ENCODE measurements at regions not wholly inside any gene's neighbourhood (a gene's known extent, or its start where the extent isn't known, plus 50 kb on each side); places are given as distances from the start of the nearest gene placed in this dataset.
"Not testable (repeated sequence)": the region's sequence is repeated elsewhere in the genome, so short reads cannot be mapped to it uniquely, and the experiment has no call there.

DNA sequence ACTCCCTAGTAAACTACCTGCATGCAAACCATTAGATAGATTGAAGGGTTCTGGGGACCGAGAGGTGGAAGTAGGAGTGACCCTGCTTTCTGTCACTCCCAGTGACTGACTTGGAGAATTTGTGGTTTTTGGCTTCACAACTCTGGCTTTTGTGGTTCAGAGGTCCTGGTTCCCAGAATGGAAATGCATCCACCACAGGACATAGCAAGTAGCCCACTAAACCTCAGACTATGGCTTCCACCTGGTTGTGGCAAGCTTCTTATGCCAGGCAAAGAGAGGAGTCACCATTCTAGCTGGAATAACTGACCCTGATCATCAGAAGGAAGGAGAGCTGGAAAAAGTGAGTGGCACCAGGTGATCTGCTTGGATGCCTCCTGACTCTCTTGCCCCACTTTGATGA is 162.4 kb upstream of the TMEM260 start:
- DNase-seq (ENCODE audit: low read depth in 4 of 4, low spot score in 3 of 4), result no peak

DNA sequence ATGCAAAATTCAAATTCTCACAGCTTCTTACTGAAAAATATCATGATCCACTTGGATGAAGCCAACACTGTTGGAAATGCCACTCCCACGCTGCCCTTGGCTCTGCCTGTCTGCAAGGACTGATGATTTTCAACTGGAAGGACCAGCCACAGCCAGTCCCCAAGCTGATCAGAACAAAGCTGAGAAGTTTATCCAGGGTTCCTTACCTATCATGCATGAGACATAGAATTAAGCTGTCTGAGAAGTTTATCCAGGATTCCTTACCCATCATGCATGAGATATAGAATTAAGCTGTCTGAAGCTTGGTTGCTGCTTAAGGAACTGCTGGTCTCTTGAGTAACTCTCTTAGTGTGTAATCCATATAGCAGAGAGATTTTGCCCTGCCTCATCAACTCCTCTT is 159.8 kb upstream of the TMEM260 start:
- DNase-seq (ENCODE audit: low read depth in 4 of 4, low spot score in 3 of 4), result no peak

DNA sequence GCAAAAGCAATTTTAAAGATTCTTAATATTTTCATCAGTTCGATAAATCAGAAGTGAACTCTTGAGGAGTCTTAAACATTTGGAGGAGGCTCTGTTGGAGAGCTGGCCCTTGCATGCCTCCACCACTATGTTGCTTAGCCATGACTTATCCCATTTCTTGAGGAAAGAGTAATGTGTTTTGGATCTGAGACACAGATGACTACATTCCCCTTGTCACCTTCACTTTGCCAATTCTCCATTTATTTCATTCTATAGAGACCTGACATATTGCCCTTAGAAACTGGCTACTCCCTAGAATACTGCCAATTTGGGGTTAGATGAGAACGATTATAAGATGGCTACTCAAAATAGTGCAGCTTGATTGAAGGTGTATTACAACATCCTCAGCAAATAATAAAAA is 157.4 kb upstream of the TMEM260 start:
- DNase-seq (ENCODE audit: low read depth in 4 of 4, low spot score in 3 of 4), result no peak

DNA sequence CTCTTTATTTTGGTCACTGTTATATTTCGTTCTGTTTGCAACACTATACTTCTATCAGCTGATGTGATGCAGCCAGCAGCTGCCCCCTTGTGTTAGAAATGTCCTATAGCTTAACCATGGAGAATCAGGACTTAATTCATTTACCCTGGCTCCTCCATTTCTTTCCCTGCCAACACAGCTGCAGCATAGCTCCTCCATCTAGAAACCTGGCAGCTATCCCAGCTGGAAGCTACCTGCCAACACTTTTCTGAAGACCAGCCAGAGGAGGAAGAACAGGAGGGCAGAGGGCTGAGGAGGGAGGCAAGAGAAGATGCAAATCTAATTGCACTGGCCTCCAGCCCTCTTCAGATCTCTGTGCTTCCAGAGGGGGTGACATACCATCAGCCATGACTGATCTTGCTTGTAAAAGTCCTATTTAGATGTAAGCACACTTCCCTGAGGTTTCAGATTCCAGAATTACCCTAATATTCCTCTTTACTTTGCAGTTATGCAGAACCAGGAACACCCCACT is 156.8 kb upstream of the TMEM260 start:
- peak; percentile 35 to 53 (median 50) for DNase-seq (ENCODE audit: low read depth in 4 of 4, low spot score in 3 of 4)

DNA sequence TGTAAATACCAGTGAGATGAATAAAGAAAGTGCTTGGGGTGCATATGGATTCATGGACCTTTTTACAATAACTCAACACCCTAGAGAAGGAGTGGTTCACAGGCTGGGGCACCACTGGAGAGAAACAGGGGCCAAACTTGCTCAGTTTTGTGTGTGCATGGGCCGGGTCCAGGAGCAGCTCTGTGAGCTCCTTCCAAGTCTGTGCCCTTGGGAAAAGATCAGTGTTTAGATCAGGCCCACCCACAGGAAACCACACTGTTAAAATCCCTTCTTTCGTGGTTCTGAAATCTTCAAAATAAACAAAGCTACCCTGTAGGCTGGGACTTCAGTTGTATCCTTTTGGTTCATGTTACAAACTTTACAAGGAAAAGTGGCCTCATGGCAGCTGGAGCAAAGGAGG is 156.1 kb upstream of the TMEM260 start:
- no peak for DNase-seq (ENCODE audit: low read depth in 4 of 4, low spot score in 3 of 4)

DNA sequence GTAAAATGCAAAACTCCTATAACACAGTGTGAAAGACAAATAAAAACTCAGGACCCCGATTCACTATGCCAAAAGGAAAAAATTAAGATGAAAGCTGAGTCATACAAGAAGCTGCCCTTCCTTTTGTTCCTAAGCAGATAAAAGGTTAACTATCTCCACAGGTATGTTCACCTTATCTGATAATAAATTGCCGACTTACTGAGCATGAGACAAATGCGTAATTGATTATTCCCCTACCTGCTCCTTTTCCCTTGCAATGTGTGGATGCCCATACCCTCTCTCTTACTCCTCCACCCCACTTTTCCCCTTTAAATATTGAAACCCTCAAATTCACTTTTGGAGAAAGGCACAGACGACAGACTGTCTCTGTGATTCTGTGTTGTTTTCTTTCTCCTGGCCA is 148.6 kb upstream of the TMEM260 start:
- DNase-seq (ENCODE audit: low read depth in 4 of 4, low spot score in 3 of 4), result no peak

DNA sequence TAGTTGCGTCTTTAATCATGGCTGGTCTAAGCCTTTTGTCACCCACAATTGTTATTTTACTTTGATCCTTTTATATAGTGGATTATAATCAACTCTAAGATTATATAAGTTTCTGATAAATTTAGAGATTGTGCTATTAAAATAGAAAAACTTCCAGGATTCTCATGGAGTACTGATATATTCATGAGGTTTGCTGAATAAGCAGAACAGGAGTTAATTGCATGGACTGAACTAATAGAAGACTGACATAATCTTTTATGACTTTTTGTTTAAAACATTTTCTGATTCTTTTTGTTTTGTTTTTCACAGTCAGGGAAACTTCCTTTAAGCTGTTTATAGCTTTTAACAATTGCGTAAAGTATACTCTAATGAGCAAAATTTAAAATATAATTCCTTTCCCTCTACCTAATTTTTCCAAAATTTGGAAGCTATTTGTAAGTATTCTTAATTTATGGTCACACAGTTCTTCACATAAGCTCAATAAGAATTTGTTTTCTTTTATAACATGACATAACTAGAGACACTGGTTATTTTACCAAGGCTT is 129.9 kb upstream of the TMEM260 start:
- no peak for DNase-seq (ENCODE audit: low read depth in 4 of 4, low spot score in 3 of 4)

DNA sequence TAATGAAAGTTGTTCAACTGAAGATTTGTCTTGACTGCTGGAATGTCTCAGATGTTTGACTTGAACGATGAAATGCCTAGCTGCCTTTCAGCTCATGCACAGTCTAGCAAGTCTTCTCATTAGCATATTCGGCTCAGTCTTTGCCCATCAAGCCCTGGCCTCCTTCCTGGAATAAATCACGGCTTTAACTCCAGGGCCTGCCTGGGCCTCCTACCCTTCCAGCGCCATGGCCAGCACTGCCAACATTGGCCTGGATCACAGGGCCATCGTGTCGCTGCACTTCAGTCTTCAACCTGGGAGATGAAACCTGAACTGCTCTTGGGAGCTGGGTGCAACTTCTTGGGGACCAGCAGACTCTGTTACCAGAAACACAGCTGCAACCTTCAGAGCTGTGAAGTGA is 126.7 kb upstream of the TMEM260 start:
- no peak for DNase-seq (ENCODE audit: low read depth in 4 of 4, low spot score in 3 of 4)

DNA sequence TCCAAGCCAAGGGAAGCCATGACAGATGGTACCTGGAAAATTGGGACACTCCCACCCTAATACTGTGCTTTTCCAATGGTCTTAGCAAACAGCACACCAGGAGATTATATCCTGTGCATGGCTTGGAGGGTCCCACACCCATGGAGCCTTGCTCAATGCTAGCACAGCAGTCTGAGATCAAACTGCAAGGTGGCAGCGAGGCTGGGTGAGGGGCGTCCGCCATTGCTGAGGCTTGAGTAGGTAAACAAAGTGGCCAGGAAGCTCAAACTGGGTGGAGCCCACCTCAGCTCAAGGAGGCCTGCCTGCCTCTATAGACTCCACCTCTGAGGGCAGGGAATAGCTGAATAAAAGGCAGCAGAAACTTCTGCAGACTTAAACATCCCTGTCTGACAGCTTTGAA is 124.9 kb upstream of the TMEM260 start:
- DNase-seq (ENCODE audit: low read depth in 4 of 4, low spot score in 3 of 4), result not testable (repeated sequence)

DNA sequence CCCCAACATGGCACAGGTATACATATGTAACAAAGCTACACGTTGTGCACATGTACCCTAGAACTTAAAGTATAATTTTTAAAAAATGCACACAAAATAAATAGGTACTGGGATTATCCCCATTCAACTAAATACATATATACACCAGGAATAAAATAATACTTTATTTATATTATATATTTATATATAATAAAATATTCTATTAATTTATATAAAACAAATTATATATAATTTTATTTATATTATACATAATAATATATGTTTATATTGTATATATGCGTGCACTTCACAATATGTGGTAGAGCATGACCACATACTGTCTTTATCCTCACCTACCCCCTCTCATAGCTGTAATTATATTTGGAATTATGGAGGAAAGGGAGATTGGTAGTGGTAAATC is 119.1 kb upstream of the TMEM260 start:
- DNase-seq (ENCODE audit: low read depth in 4 of 4, low spot score in 3 of 4), result no peak

DNA sequence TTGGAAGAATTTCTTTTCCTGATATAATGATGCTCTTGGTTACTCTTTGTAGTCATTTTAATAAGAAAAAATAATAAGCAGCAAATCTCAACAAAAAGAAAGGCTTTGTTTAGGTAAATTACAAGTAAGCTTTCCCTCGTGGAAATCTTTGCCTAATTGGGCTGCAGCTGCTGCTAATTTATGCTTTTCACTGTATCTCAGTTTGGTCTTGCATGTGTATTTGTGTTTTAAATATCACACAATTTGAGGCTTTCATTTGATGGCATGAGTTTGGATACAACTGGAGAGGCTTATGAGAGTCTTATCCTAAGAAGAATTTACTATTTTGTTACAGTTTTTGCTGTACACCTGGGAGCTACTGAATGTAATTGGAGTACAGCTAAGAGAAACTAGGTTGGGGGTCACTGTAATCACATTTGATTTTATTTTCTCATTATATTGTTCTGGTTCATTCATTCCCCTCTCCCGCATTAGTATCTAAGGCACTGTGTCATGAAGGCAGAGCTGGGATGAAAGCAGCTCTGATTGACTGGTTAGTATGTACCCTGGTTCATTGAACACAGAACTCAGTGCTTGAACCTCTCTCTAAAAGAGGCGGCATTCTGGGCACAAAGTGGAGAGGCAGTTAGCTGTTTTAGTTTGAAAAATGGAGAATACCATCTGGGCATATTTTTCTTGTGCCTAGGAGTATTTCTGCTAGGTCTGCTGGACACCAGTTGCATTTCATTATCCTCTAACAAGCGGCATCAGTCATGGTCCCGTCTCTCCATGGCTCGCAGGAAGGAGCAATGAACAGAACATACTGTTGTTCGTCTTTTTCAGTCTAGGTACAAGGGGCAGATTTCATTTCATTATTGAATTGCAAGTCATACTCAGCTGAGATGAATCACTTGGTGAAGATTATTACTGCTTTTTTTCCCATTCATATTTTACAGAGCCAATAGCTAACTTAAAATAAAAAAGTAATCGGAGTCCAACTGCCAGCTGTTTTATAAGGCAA is 118.0 kb upstream of the TMEM260 start:
- DNase-seq (ENCODE audit: low read depth in 4 of 4, low spot score in 3 of 4), result no peak

DNA sequence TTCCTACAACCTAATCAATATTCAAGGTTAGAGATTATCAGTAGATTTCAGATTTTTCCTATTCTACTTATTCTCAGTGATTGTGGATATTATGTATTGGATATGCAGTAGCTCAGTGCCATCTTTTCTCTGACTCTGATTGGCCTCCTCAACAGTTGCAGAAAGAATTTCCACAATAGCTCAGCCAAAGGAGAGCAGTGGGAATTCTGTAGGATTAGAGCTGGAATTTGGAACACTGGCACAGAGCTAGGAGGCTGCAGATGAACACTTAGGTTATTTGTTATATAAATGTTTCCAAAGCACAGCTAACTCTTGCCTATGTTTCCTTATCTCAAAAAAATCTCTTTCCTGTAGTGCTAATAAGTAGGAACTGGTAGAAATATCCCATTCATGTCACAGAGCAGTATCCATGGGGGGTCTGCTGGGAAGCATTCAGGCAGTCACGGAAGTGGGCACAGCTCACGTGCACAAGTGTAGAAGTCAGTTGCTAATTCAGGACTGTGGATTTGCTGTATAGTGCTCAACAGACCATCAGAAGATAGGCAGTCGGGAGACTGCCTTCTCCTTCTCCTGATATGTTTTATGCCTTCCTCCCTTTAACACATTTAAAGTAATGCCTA is 116.2 kb upstream of the TMEM260 start:
- DNase-seq (ENCODE audit: low read depth in 4 of 4, low spot score in 3 of 4), result no peak

DNA sequence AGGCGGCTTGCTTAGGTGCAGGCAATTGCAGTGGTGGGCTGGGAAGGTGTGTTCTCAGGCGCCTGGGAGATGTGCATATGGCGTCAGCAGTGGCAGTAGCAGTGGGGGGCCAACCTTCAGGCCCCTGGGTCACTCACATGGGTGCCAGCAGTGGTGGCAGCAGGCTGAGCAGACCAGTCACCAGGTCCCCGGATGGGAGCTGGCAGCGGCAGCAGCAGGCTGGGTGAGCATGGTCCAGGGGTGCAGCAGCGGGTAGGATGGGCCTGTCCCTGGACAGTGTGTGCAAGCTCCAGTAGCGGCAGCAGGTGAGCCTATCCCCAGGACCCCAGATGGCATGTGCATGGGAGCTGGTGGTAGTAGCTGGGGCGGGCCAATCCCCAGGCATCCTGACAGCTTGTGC is 108.5 kb upstream of the TMEM260 start:
- no peak for DNase-seq (ENCODE audit: low read depth in 4 of 4, low spot score in 3 of 4)

DNA sequence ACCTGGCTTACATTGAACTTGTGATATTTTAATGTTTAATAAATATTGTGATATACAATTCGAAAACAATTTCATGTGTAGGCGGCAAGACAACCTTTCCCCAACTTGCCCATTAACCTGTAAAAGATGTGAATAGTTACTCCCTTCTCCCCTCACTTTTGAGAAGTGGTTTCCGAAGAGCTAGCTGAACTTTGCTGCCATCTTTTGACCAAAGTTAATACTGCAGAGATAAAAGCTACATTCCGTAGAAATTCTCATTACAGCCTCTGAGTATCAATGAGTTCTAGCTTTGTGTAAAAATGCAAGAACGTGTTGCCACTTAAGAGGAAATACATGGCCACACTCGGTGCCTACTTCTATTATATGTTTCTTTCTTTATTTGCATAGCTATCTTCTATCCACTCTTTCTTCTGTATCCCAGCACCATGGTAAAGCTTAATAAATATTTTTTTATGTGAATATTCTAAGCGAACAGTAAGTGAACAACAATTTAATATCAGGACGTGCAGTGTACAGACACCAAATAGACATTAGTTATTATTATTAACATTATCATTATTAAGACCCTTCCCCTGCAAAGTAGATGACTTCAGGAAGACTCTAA is 105.1 kb upstream of the TMEM260 start:
- peak in 3 of 4 donors; percentile 27 to 50 (median 33) for DNase-seq (ENCODE audit: low read depth in 4 of 4, low spot score in 3 of 4)

DNA sequence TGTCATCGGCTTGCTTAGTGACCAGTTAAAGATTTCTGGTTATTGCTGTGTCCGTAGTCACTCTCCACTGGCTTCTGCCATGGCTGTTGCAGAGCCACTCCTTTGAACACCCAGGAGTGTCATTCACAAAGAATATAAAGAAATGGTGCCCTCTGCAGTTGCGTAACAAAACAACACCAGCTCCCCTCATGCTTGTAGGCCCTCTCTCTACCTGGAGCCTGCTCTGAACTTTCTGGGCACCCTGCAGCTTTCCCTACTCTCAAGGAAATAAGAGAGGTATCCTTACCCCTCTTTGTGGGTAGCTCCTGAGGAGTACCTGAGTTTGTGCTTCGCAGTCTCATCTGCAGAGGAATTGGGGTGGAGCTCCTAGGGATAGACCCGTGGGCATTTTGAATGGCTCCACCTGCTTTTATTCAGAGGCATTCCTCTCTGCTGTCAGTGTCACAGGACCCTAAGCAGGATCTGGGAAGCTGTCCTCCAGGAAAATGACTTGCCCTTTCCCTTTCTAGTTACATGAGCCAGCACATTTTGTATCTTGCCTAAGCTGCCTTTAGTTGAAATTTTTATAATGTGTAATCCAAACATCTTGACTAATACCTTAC is 97.2 kb upstream of the TMEM260 start:
- no peak for DNase-seq (ENCODE audit: low read depth in 4 of 4, low spot score in 3 of 4)

DNA sequence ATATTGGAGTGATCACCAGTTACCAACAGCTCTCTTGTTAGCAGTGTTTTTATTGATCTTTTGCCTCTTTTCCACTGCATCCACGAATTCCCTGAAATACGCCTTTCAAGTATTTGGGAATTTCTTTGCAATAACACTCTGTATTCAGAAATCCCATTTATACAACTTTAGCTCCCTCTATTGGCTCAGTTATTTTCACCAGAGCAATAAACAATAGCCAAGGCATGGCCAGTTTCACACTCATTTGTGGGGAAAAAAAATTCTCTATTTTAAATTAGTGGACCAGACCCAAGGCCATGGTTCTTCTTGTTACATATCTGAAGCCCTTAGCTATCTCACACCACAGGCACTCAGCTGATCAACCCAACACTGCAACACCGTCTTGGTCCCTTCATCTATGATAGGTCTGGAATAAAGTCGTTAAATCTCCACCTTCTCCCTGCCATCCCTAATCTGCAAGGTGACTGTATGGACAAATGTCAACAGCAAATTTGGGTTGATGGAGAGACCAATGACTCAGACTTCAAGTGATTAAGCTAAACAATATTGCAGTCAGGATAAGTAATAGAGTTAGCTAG is 92.4 kb upstream of the TMEM260 start:
- DNase-seq (ENCODE audit: low read depth in 4 of 4, low spot score in 3 of 4), result peak in 1 of 4 donors; percentile 18

DNA sequence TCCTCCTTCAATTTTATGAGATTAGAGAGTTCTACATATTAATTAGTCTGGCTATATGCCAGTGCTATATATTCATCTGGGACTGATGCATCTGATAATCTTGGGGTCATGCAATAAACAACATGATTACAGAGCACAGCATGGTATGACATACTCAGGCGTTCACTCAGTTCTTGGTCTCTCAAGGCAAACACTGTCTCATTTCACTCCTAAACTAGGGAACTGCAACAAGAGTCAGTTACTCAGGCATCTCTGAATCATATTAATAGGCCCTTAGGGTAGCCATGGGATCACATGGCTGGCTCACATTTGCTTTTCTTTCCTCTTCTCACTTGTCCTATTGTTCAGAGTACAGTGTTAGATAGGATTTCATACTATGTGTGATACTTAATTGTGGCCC is 91.8 kb upstream of the TMEM260 start:
- no peak for DNase-seq (ENCODE audit: low read depth in 4 of 4, low spot score in 3 of 4)

DNA sequence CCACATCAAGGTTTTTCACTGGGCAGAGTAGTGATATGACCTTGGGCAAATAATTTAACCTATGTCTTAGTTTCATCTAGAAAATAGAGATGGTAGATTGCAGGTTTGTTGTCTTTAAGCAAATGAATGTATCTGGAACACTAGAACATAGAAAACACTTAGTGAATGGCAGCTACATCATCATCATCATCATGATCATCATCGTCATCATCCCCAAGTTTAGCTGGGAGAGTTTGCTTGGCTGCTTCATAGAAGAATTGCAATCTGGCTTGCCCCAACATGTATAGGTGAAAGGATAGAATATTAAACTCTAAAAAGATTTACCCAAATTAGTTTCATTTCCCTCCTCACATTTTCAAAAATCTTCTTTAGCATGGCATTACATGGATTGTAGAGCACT is 91.3 kb upstream of the TMEM260 start:
- no peak for DNase-seq (ENCODE audit: low read depth in 4 of 4, low spot score in 3 of 4)

DNA sequence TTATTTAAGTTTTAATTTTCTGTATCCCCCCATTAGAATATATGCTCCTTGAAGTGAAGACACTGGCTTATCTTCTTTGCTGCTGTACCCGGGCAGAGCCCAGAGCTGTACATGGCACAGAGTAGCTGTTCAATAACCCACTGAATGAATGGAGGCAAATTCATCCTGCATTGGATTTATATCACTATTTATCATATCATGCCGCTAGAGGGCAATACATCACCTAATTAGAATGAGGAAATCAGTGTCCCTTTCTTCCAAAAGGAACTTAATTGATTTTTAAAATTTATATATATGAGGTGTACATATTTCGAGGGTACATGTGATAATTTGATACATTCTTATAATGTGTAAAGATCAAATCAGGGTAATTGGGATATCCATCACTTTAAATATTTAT is 89.2 kb upstream of the TMEM260 start:
- DNase-seq (ENCODE audit: low read depth in 4 of 4, low spot score in 3 of 4), result no peak
